Ishikawa (cell line): ENCODE measurements at regions not wholly inside any gene's neighbourhood (a gene's known extent, or its start where the extent isn't known, plus 50 kb on each side); places are given as distances from the start of the nearest gene placed in this dataset.

Source experiments
- EP300 ChIP-seq: IDR thresholded peaks from 2 replicates; pipeline ENCODE4 v1.6.1; 2012; ENCODE audit warnings: borderline replicate concordance
- TF ChIP-seq, protein P1 (sequence below): IDR thresholded peaks from 2 replicates; pipeline ENCODE4 v1.6.1; 2012; ENCODE audit warnings: low read depth, mild to moderate bottlenecking

DNA sequence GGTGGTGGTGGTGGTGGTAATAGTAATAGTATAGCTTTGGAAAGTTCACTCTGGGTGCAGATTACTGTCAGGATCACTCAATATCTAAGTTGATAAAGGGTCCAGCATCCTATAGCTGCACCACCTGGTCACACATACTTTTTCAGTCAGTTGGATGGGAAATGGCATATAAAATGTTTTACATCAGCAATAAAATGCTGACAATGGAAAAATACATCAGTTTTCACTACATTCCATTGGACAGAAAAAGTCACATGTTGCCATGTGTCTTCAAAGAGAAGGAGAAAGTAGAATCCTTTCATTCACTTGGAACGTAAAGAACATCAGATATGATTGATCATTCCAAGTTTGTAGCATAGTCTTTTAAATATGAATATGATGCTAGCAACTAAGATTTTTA, 481.4 kb downstream of the SLITRK6 start:
- TF ChIP-seq, protein P1, sequence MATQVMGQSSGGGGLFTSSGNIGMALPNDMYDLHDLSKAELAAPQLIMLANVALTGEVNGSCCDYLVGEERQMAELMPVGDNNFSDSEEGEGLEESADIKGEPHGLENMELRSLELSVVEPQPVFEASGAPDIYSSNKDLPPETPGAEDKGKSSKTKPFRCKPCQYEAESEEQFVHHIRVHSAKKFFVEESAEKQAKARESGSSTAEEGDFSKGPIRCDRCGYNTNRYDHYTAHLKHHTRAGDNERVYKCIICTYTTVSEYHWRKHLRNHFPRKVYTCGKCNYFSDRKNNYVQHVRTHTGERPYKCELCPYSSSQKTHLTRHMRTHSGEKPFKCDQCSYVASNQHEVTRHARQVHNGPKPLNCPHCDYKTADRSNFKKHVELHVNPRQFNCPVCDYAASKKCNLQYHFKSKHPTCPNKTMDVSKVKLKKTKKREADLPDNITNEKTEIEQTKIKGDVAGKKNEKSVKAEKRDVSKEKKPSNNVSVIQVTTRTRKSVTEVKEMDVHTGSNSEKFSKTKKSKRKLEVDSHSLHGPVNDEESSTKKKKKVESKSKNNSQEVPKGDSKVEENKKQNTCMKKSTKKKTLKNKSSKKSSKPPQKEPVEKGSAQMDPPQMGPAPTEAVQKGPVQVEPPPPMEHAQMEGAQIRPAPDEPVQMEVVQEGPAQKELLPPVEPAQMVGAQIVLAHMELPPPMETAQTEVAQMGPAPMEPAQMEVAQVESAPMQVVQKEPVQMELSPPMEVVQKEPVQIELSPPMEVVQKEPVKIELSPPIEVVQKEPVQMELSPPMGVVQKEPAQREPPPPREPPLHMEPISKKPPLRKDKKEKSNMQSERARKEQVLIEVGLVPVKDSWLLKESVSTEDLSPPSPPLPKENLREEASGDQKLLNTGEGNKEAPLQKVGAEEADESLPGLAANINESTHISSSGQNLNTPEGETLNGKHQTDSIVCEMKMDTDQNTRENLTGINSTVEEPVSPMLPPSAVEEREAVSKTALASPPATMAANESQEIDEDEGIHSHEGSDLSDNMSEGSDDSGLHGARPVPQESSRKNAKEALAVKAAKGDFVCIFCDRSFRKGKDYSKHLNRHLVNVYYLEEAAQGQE = no peak
- TF ChIP-seq EP300 = no peak
